ENCODE measurements at regions not wholly inside any gene's neighbourhood (a gene's known extent, or its start where the extent isn't known, plus 50 kb on each side); places are given as distances from the start of the nearest gene placed in this dataset.

DNA sequence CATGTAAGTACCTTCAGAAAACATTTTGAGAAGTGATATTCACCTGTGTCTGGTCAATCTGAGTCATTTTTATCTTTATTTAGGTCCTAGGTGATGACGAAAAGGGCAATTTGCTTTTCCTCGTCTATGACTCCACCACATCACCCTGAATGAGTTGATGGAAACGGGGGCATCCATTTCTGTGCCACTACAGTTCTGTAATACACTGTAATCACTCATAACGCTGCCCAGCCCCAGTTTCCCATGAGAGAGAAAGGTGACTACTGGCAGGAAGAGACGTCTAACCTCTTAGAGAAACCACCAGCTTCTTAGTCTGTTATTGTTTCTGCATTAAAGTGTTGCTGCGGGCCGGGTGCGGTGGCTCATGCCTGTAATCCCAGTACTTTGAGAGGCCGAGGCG lies 205.3 kb upstream of the MKLN1 start:
- H3K4me3 ChIP-seq (ENCODE audit: low read depth, low read length): no peak overlapping the region
- ChIA-PET POLR2A (no interaction called here), CTCF (no interaction called here)
- H3K36me3 ChIP-seq (ENCODE audit: control insufficient read depth, insufficient read depth, low read length): no peaks in the 10 kb centered on the region
- DNase-seq (ENCODE audit: low read depth): no peak
- TF ChIP-seq, protein P1, sequence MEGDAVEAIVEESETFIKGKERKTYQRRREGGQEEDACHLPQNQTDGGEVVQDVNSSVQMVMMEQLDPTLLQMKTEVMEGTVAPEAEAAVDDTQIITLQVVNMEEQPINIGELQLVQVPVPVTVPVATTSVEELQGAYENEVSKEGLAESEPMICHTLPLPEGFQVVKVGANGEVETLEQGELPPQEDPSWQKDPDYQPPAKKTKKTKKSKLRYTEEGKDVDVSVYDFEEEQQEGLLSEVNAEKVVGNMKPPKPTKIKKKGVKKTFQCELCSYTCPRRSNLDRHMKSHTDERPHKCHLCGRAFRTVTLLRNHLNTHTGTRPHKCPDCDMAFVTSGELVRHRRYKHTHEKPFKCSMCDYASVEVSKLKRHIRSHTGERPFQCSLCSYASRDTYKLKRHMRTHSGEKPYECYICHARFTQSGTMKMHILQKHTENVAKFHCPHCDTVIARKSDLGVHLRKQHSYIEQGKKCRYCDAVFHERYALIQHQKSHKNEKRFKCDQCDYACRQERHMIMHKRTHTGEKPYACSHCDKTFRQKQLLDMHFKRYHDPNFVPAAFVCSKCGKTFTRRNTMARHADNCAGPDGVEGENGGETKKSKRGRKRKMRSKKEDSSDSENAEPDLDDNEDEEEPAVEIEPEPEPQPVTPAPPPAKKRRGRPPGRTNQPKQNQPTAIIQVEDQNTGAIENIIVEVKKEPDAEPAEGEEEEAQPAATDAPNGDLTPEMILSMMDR (IDR thresholded peaks at IDR 0.05; ENCODE audit: insufficient read depth, low read depth, low read length): no peak
- no peaks in the 10 kb centered on the region for H3K27me3 ChIP-seq (ENCODE audit: control insufficient read depth, insufficient read depth, low read length)

DNA sequence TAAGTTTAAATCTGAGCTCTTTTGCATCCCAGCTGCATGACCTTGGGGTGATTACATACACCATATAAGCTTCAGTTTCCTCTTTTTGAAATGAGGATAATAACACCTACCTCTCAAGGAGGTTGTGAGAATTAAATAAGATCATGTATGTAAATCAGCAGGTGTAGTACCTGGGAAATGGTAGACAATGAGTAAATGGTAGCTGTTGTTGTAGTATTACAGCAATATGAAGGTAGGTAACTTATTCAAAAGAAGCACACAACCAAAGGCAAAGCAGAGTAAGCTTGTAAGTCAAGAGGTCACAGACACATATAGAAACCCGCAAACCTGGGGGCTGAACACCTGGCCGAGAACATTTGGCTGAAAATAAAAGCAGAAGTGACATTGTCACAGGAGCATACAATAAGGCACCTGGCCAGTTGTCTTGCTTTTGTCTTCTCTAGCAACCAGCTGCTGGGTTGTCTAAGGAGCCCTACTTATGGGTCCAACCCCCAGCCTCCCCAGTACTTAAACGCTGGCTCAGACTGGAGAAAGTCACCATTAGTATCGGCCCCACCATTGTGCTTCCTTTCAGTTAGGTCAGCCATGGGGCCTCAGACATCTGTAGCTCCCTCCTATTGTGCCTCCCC lies 203.6 kb upstream of the MKLN1 start:
- POLR2A ChIA-PET: no interaction called here
- CTCF ChIA-PET: no interaction called here
- Histone ChIP-seq H3K4me3 (ENCODE audit: low read depth, low read length) (no peak overlapping the region), H3K27me3 (ENCODE audit: control insufficient read depth, insufficient read depth, low read length) (no peaks in the 10 kb centered on the region), H3K36me3 (ENCODE audit: control insufficient read depth, insufficient read depth, low read length) (no peaks in the 10 kb centered on the region)
- DNase-seq (ENCODE audit: low read depth): no peak
- TF ChIP-seq, protein P1 (IDR thresholded peaks at IDR 0.05; ENCODE audit: insufficient read depth, low read depth, low read length): no peak

DNA sequence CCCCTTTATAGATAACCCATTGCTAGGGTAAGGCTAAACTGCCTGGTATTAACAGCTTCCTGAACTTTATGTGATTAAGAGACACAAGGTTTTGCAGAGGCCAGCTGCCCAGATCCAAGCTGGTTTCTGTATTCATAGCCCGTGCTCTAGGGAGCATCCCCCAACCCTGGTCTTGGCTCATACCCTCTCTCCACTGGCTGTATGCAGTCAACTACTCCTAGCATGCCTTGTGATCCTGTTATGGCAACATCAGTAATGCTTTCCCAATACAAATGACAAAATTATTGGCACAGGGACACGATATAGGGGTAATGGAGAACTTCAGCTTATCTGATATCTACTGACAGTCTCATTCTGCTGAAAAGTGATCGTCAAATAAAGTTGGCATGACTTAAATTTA lies 202.8 kb upstream of the MKLN1 start:
- TF ChIP-seq, protein P1 (IDR thresholded peaks at IDR 0.05; ENCODE audit: insufficient read depth, low read depth, low read length): no peak
- ChIA-PET POLR2A (no interaction called here), CTCF (no interaction called here)
- Histone ChIP-seq H3K27me3 (ENCODE audit: control insufficient read depth, insufficient read depth, low read length) (no peaks in the 10 kb centered on the region), H3K4me3 (ENCODE audit: low read depth, low read length) (no peak overlapping the region), H3K36me3 (ENCODE audit: control insufficient read depth, insufficient read depth, low read length) (no peaks in the 10 kb centered on the region)
- DNase-seq (ENCODE audit: low read depth): no peak

DNA sequence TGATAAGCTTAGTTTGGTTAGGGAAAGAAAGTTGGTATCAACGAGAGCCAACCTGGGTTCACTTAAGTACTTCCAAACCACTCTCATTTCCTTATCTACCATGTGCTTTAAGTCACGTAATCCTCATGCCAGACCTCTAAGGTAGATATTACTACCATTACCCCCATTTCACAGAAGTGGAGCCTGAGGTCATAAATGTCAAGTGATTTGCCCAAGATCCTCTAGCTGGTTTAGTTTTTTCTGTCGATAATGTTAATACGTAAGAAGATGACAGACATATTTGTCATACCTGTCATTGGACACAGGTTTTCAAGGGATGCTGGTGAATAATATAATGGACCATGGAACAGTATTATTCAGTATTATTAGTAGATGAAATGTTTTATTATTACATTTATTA lies 197.4 kb upstream of the MKLN1 start:
- no peak for DNase-seq (ENCODE audit: low read depth)
- TF ChIP-seq, protein P1 (IDR thresholded peaks at IDR 0.05; ENCODE audit: insufficient read depth, low read depth, low read length): no peak
- ChIA-PET CTCF (interaction anchor here (0.9 kb wide), 1 partner anchor 10 kb away, joined by 3 read pairs; no protein-coding TSS in a partner anchor), POLR2A (no interaction called here)
- H3K4me3 ChIP-seq (ENCODE audit: low read depth, low read length): no peak overlapping the region
- H3K27me3 ChIP-seq (ENCODE audit: control insufficient read depth, insufficient read depth, low read length): no peaks in the 10 kb centered on the region
- H3K36me3 ChIP-seq (ENCODE audit: control insufficient read depth, insufficient read depth, low read length): no peaks in the 10 kb centered on the region

DNA sequence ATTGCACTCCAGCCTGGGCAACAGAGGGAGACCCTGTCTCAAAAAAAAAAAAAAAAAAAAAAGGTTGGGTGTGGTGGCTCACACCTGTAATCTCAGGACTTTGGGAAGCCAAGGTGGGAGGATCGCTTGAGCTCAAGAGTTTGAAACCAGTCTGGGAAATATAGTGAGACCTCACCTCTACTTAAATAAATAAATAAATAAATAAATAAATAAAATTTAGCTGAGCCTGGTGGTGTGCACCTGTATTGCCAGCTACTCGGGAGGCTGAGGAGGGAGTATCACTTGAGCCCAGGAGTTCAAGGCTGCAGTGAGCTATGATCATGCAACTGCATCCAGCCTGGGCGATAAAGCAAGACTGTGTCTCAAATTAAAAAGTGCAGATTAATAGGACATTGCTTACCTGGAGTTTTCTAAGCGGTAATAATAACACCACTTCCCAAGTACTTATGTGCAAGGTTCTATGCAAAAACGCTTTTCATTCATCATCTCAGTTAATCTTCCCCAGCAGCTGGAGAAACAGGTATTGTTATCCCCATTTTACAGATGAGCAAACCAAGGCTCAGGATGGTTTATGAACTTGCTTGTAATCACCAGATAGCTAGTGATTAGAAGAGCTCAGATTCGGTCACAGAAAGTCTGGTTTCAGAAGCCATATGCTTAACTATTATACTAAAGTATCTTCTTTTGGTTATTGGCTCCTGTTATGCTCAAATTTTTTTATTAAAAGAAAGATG lies 196.5 kb upstream of the MKLN1 start:
- Histone ChIP-seq H3K36me3 (ENCODE audit: control insufficient read depth, insufficient read depth, low read length) (no peaks in the 10 kb centered on the region), H3K27me3 (ENCODE audit: control insufficient read depth, insufficient read depth, low read length) (no peaks in the 10 kb centered on the region), H3K4me3 (ENCODE audit: low read depth, low read length) (no peak overlapping the region)
- ChIA-PET CTCF (interaction anchor here (0.9 kb wide), 1 partner anchor 11 kb away, joined by 3 read pairs; no protein-coding TSS in a partner anchor), POLR2A (interaction anchor here (0.6 kb wide), 1 partner anchor 197 kb away, joined by 3 read pairs; no protein-coding TSS in a partner anchor)
- no peak for DNase-seq (ENCODE audit: low read depth)
- TF ChIP-seq, protein P1 (IDR thresholded peaks at IDR 0.05; ENCODE audit: insufficient read depth, low read depth, low read length): no peak

Data from BJ (cell line).